HG03342 (cell line): ENCODE measurements at regions not wholly inside any gene's neighbourhood (a gene's known extent, or its start where the extent isn't known, plus 50 kb on each side); places are given as distances from the start of the nearest gene placed in this dataset.
A peak's percentile ranks its signal among the peaks of the same experiment; 100 is the strongest.
"Not testable (repeated sequence)": the region's sequence is repeated elsewhere in the genome, so short reads cannot be mapped to it uniquely, and the experiment has no call there.

ENCODE experiments used
- ATAC-seq: cut with Tn5 transposase; IDR thresholded peaks from one replicate; pipeline ENCODE4 v1.9.1; 2021; ENCODE audit warnings: mild to moderate bottlenecking, moderate library complexity; ENCODE audit not compliant: unreplicated experiment

- no peak for ATAC-seq
Observed at GRCh38 chr7:24049296-24049695, 234.7 kb upstream of the NPY start.

GRCh38 chr7:24050991-24051560 is 232.9 kb upstream of the NPY start:
- ATAC-seq, result no peak

- ATAC-seq, result no peak
Observed at GRCh38 chr7:24051651-24052050, 232.3 kb upstream of the NPY start.

- ATAC-seq, result no peak
Observed at GRCh38 chr7:24052572-24053260, 231.3 kb upstream of the NPY start.

GRCh38 chr7:24054236-24054635 is 229.8 kb upstream of the NPY start:
- ATAC-seq, result no peak

- no peak for ATAC-seq
Observed at GRCh38 chr7:24057243-24057642, 226.7 kb upstream of the NPY start.

- no peak for ATAC-seq
Observed at GRCh38 chr7:24058953-24059352, 225.0 kb upstream of the NPY start.

GRCh38 chr7:24059775-24060174 is 224.2 kb upstream of the NPY start:
- ATAC-seq, result no peak

- no peak for ATAC-seq
Observed at GRCh38 chr7:24063721-24064120, 220.3 kb upstream of the NPY start.

- ATAC-seq, result no peak
Observed at GRCh38 chr7:24069751-24070150, 214.2 kb upstream of the NPY start.

- ATAC-seq, result no peak
Observed at GRCh38 chr7:24073651-24074420, 210.2 kb upstream of the NPY start.

GRCh38 chr7:24075426-24075810 is 208.6 kb upstream of the NPY start:
- ATAC-seq, result no peak

GRCh38 chr7:24082826-24083225 is 201.2 kb upstream of the NPY start:
- ATAC-seq, result no peak

- no peak for ATAC-seq
Observed at GRCh38 chr7:24102988-24103387, 181.0 kb upstream of the NPY start.

GRCh38 chr7:24108906-24109376 is 175.0 kb upstream of the NPY start:
- peak; percentile 82 for ATAC-seq

- ATAC-seq, result no peak
Observed at GRCh38 chr7:24110056-24110455, 173.9 kb upstream of the NPY start.

GRCh38 chr7:24113506-24113905 is 170.5 kb upstream of the NPY start:
- ATAC-seq, result no peak

GRCh38 chr7:24115661-24116060 is 168.3 kb upstream of the NPY start:
- ATAC-seq, result no peak

- not testable (repeated sequence) for ATAC-seq
Observed at GRCh38 chr7:24117903-24118499, 166.0 kb upstream of the NPY start.

GRCh38 chr7:24119852-24120251 is 164.1 kb upstream of the NPY start:
- no peak for ATAC-seq

- ATAC-seq, result no peak
Observed at GRCh38 chr7:24123076-24123475, 160.9 kb upstream of the NPY start.

- ATAC-seq, result no peak
Observed at GRCh38 chr7:24125765-24126164, 158.2 kb upstream of the NPY start.
